T47D (cell line): ENCODE measurements at regions not wholly inside any gene's neighbourhood (a gene's known extent, or its start where the extent isn't known, plus 50 kb on each side); places are given as distances from the start of the nearest gene placed in this dataset.
A peak's percentile ranks its signal among the peaks of the same experiment; 100 is the strongest.

Experiments used
- DNase-seq, 2 experiments: peaks; one replicate each; pipeline versions ENCODE4 v3.0.0 to v3.0.0-alpha.2; 2011 to 2012; ENCODE audit warnings: low read depth in 1 of 2, low spot score in 1 of 2
- JUND ChIP-seq: IDR thresholded peaks from 2 replicates; pipeline ENCODE4 v1.6.1; 2012; ENCODE audit warnings: low read depth
- in situ Hi-C: cut with HindIII; loops from 2 replicates; pipeline ENCODE4 v1.10.0; 2016; ENCODE audit warnings: low sequenced_read_pairs, low pct_unique_long_range_greater_than_20kb

GRCh38 chr12:44961887-44962286 lies 85.8 kb upstream of the NELL2 start:
- in situ Hi-C loops, result no loop called here
- peak in 1 of 2 experiments; percentile 19 for DNase-seq
- TF ChIP-seq JUND, result no peak

GRCh38 chr12:44960856-44961255 lies 84.7 kb upstream of the NELL2 start:
- in situ Hi-C loops, result no loop called here
- no peak for TF ChIP-seq JUND

GRCh38 chr12:44960423-44960822 lies 84.3 kb upstream of the NELL2 start:
- TF ChIP-seq JUND, result no peak
- DNase-seq, result no peak
- in situ Hi-C loops, result no loop called here

More at GRCh38 chr12:44960856-44961255, 84.7 kb upstream of the NELL2 start:
- no peak for DNase-seq

- TF ChIP-seq JUND, result no peak
- DNase-seq, result no peak
- in situ Hi-C loops, result no loop called here
These were observed 71.0 kb upstream of the NELL2 start for GRCh38 chr12:44947163-44947562.

GRCh38 chr12:44942714-44943113 lies 66.6 kb upstream of the NELL2 start:
- DNase-seq, result no peak
- in situ Hi-C loops, result no loop called here
- TF ChIP-seq JUND, result no peak

GRCh38 chr12:44930972-44931600 lies 55.0 kb upstream of the NELL2 start:
- no peak for TF ChIP-seq JUND
- DNase-seq, result peak; percentile 42 to 73
- in situ Hi-C loops, result no loop called here

GRCh38 chr12:44929236-44929885 lies 53.2 kb upstream of the NELL2 start:
- in situ Hi-C loops, result no loop called here
- DNase-seq, result no peak
- TF ChIP-seq JUND, result no peak
